ENCODE measurements at regions not wholly inside any gene's neighbourhood (a gene's known extent, or its start where the extent isn't known, plus 50 kb on each side); places are given as distances from the start of the nearest gene placed in this dataset.
"Not testable (repeated sequence)": the region's sequence is repeated elsewhere in the genome, so short reads cannot be mapped to it uniquely, and the experiment has no call there.

DNA sequence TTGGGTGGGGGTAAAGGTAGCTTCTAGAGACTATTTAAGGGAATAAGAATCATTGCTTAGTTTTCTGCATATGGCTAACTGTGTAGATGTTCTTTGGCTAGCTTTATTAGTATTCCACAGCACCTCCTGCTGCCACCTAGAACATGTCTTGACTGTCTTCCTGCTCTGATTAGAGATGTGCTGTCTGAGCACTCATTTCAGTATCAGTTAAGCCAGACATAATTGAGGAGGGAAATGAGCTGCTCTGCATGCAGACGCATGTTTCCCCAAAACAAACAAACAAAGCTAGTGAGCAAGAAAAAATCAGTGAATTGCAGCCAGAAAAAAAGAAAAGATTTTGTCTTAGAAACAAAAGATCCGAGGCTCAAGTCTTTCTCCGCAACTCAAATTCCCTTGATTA, 402.2 kb downstream of the AASDHPPT start:
- DNase-seq (ENCODE audit: low read depth in 4 of 4, low spot score in 3 of 4): no peak

DNA sequence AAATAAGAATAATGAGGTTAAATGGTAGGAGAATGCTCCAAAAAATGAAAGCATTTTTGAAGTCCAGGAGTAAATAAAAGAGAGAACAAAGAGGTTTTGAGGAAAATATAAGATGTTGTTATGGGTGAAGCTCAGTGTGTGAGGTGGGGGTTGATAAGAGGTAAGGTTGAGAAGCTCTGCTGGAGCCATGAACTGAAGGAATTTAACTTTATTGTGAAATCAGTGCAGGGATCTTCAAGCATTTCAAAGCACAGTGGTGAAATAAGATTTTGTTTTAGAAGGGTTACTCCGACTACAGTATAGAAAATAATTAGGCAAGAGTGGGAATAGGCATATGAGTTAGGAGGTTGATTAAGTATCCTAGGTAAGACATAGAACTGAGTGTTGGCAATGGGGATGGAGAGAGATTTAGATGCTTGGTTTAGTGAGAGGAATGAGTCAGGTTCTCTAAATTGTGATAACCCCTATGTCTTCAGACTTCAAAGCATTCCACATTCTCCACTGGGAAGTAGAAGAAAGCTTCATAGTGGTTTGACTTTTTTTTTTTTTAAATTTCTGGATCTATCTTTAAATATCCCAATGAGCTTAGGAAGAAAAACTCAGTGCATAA, 403.2 kb downstream of the AASDHPPT start:
- no peak for DNase-seq (ENCODE audit: low read depth in 4 of 4, low spot score in 3 of 4)

GRCh38 chr11:106482917-106483785, 405.7 kb downstream of the AASDHPPT start:
- no peak for DNase-seq (ENCODE audit: low read depth in 4 of 4, low spot score in 3 of 4)

GRCh38 chr11:106491751-106492150, 414.3 kb downstream of the AASDHPPT start:
- no peak for DNase-seq (ENCODE audit: low read depth in 4 of 4, low spot score in 3 of 4)

DNA sequence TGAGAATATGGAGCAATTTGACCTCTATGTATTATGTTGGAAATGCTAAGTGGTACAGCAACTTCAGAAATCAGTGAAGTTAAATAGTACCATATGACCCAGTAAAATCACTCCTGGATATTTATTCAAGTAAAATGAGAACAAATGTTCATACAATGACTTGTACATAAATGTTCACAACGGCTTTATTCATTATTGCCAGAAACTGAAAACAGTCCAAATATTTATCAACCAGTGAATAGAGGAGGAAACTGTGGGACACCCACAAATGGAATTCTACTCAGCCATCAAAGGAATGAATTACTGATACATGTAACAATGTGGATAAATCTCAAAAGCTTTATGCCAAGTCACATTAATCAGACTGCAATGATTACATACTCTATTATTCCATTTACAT, 416.3 kb downstream of the AASDHPPT start:
- DNase-seq (ENCODE audit: low read depth in 4 of 4, low spot score in 3 of 4): no peak

DNA sequence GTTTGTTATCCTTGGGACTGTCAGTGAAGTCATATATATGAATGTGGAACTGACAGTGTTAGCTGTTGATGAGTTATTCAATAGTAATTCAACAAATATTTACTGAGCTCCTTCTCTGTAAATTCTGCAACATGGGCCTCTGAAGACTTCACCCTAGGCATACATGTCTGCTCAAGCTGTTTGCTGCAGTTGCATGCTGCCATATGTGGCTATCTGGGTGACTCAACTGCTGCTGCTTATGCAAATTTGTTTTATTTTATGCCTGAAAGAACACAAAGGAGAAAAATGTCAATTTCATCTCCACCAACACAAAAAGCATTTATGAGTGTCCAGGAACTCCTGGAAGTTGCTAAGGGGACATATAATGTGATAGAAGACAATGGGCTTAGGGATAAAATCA, 417.6 kb downstream of the AASDHPPT start:
- DNase-seq (ENCODE audit: low read depth in 4 of 4, low spot score in 3 of 4): no peak

DNA sequence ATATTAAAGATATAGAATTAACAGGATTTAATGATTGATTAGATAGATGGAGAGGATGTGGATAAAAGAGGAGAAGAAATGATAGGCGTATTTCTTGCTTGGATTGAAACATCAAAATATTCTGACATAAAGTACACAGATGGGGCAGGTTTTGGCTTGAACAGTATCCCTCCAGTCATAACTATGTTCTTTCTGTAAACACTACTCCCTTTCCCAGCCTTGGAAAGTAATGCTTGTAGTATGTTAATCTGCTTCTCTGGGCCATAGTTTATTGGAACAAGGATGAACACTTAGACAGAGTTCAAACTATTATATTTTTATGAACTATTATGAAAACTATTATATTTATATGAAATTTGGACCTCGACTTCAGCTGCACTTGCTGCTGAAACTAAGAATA, 419.2 kb downstream of the AASDHPPT start:
- no peak for DNase-seq (ENCODE audit: low read depth in 4 of 4, low spot score in 3 of 4)

DNA sequence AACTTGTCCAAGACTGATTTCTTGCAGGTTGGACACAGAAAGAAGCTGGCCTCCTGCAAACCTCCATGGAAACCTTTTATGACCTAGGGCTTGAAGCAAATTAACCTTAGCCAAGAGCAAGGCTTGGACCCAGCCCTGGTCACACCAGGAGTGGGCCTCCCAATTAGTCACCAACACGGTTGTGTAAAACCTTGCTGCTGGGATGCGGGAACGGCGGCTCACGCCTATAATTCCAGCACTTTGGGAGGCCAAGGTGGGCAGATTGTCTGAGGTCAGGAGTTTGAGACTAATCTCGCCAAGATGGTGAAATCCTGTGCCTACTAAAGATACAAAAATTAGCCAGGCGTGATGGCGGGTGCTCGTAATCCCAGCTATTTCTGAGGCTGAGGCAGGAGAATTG, 419.9 kb downstream of the AASDHPPT start:
- no peak for DNase-seq (ENCODE audit: low read depth in 4 of 4, low spot score in 3 of 4)

DNA sequence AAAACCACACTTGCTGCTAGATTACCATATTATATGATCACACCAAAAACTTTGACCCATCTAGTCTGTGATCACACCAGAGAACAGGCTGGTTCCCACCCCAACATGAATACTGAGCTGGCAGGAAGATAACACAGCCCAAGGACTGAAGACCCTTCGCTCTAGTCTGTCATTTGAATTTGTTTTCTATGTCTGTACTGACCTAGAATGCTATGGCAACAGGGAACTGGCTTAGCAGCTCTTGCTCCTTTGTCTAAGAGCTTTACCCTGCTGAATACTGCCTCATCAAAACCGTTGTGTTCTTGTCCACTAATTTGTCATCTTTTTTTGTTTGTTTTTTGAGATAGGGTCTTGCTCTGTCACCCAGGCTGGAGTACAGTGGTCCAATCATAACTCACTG, 420.4 kb downstream of the AASDHPPT start:
- no peak for DNase-seq (ENCODE audit: low read depth in 4 of 4, low spot score in 3 of 4)

DNA sequence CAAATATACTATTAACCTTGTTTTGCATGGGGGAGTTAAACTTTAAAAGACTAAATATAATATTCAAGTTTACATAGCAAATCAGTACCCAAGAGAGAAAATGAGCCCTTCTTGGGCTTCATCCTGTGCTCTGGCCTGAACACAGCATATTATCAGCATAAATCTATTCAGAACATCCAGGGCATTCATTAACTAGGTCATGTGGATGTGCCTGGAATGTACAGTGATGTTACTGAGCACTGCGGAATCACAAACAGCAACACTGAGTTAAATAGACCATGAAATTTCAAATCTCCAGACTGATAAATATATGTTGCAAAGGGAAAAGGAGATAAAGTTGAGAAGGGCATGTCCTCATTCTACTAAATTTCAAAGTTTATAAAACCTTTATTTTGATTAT, 426.4 kb downstream of the AASDHPPT start:
- peak in 3 of 4 donors; percentile 5 to 15 (median 14) for DNase-seq (ENCODE audit: low read depth in 4 of 4, low spot score in 3 of 4)

DNA sequence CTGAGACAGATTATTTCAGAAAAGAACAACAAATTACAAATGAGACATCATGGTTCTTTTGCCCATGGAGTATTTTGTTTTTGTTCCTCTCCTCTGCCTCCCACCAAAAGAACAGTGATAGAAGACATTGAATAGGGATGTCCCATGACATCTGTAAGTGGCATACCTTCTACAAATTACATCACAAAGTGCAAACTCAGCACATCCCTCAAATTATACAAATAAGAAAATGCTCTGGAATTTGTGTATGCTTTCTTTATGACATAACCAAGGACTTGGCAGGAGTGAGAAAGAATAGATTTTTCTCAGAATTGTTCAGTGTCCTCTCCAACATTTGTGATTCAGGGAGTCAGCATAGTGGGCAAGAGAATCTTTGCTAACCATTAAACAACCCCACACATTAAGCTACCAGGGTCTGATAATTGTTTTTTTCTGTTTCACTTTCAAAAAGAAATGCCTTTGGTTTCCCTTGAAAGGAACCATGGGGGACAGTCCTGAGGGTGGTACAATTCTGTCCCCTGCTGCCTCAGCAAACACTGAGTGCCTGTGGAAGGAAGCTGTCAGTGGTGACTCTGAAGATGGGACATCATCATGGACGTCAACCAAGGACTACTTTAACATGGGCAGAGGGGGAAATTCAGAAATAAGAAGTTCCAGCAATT, 430.3 kb downstream of the AASDHPPT start:
- no peak for DNase-seq (ENCODE audit: low read depth in 4 of 4, low spot score in 3 of 4)

DNA sequence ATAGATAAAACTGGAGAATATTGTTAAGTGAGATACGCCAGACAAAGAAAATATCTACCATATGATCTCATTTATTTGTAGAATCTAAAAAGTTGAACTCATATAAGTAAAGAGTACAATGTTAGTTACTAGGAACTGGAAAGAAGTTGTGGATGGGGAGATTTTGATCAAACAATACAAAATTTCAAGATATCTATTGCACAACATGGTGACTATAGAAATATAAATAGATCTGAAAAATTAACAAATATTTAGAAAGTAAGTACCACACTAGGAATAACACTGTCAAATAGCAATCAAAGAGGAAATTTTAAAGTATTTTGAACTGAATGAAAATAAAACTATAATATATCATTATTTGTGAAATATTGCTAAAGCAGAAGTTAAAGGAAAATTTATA, 437.2 kb downstream of the AASDHPPT start:
- DNase-seq (ENCODE audit: low read depth in 4 of 4, low spot score in 3 of 4): no peak

- DNase-seq (ENCODE audit: low read depth in 4 of 4, low spot score in 3 of 4): no peak
Measured at GRCh38 chr11:106517426-106517825, 440.0 kb downstream of the AASDHPPT start.

DNA sequence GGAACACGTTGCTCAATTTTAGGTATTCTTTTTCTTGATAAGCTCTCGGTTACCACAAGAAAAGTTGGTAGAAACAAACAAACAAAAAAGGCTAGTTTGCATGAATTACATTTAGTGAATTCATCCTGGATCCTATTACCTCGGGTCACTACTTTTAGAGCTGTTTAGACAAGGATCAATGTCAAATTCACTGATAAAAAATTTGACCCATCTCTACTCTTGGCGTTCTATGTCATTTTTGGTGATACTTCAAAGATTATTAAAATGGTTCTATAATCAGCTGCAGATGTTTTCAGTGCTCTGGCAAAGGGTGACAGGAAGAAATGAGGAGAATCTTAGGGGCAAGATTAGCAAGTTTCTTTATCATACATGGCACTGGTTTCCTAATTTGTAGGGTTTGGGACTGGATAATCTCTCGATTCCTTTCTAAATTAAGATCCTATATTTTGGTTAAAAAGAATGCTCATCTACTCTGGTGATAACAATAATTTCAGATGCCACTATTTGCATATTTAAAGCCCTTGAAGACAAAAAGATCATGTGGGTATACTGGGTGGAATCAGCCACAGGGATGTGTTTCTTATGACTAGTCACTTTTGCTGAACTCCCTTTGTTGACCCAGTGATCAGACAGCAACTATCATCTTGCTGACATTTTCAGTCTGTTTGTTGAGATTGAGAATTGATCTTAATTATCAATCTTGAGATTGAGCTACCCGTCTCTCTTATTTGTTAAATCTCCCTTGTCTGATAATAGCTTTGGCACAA, 442.9 kb downstream of the AASDHPPT start:
- no peak for DNase-seq (ENCODE audit: low read depth in 4 of 4, low spot score in 3 of 4)

GRCh38 chr11:106520920-106521319, 443.5 kb downstream of the AASDHPPT start:
- DNase-seq (ENCODE audit: low read depth in 4 of 4, low spot score in 3 of 4): peak in 1 of 4 donors; percentile 7

DNA sequence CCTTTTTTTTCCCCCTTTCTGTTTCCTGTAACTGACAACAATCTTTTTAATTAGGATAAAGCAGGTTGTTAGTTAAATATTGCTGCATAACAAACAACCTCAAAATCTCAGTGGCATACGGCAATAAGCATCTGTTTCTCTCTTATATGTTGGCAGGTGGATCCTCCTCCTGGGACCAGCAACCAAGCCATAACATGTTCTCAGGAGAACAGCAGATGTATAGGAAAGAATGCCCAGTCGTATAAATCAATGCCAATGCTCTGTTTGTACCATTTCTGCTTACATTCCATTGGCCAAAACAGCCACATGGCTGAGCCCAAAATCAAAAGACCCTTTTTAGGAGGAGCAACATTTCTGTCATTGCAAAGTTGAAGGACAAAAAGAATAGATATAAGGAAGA, 445.7 kb downstream of the AASDHPPT start:
- DNase-seq (ENCODE audit: low read depth in 4 of 4, low spot score in 3 of 4): no peak

DNA sequence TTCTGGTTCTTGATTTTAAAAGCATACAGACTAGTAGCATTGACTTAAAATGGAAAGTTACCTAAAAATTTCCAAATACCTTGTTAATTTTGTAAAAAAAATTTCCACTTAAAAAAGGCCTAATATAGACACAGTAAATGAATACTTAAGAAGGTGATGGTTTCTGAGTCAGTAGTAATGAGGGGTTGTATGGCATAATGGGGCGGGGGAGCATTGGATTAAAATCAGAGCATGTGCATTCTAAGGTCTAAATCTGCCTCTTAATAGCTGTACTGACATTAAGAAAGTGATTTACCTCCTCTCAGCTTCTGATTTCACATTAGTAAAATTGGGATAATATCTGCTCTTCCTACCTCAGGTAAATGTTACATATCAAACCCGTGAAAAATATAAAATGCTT, 446.5 kb downstream of the AASDHPPT start:
- DNase-seq (ENCODE audit: low read depth in 4 of 4, low spot score in 3 of 4): no peak

DNA sequence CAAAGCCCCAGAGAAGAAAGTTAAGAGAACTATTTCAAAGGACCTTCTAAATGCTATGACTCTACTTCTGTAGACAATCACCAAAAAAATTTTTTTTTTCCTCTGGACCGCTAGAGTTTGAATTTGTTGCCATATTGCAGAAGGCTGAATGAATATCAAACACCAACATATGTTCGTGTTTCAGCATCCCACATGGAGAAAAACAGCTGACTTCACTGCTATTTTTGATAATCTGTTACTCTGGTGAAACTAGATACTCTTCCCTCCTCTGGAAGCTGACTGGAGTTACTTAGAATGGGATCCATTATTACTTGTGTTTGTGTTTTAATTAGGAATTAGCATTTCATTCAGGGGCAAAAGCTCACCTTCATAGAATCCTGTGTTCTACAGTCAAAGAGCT, 447.0 kb downstream of the AASDHPPT start:
- no peak for DNase-seq (ENCODE audit: low read depth in 4 of 4, low spot score in 3 of 4)

GRCh38 chr11:106531648-106532047, 454.2 kb downstream of the AASDHPPT start:
- DNase-seq (ENCODE audit: low read depth in 4 of 4, low spot score in 3 of 4): not testable (repeated sequence)

DNA sequence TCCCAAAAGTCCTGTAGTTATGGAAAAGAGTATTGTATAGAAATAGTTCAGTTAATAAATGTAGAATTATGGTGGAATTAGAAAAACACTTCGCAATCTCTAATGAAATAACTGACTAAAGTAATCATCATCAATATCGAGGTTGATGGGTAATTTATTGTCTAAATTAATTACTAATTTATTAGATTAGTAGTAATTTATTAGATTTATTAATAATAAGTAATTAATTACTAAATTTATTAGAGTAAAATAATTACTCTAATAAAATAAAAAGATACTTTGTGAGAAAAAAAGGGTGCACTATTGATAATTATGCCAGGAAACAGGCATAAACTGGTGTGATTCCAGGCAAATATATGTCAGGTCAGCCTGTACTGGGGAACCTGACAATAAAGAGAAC, 455.6 kb downstream of the AASDHPPT start:
- no peak for DNase-seq (ENCODE audit: low read depth in 4 of 4, low spot score in 3 of 4)

GRCh38 chr11:106540001-106540400, 462.5 kb downstream of the AASDHPPT start:
- no peak for DNase-seq (ENCODE audit: low read depth in 4 of 4, low spot score in 3 of 4)

All from left renal pelvis (tissue), 4 donors.